Gastrocnemius medialis (tissue), 4 donors: ENCODE measurements at regions not wholly inside any gene's neighbourhood (a gene's known extent, or its start where the extent isn't known, plus 50 kb on each side); places are given as distances from the start of the nearest gene placed in this dataset.

ENCODE experiments used
- ATAC-seq, 2 donors: fragments of 150-250 bp; one replicate each; pipeline ENCODE4 v1.9.1; 2016
- DNase-seq, 2 donors: peaks; one replicate each; pipeline ENCODE4 v3.0.0-alpha.2; 2019
- H3K27ac ChIP-seq, 4 donors: fragments of 200-600 bp; sonication (generic); 1 replicate in 1 of 4; 2 replicates in 3 of 4; pipeline ENCODE4 v1.5.1; 2016 to 2018; ENCODE audit warnings: mild to moderate bottlenecking in 2 of 4, moderate library complexity in 1 of 4
- H3K27me3 ChIP-seq, 3 donors: fragments of 200-600 bp; sonication (generic) in 2 of 3; 1 replicate in 1 of 3; 2 replicates in 2 of 3; pipeline versions ENCODE4 v1.5.1 to v1.6.0; 2016 to 2019; ENCODE audit warnings: mild to moderate bottlenecking in 1 of 3, moderate library complexity in 1 of 3
- H3K36me3 ChIP-seq, 2 donors: fragments of 200-600 bp; sonication (generic) in 1 of 2; one replicate each; pipeline ENCODE4 v1.5.1; 2017 to 2018
- H3K4me1 ChIP-seq, 2 donors: fragments of 200-600 bp; sonication (generic) in 1 of 2; one replicate each; pipeline ENCODE4 v1.5.1; 2016 to 2017; ENCODE audit warnings: mild to moderate bottlenecking in 2 of 2
- H3K4me3 ChIP-seq, 4 donors: fragments of 200-600 bp; sonication (generic) in 3 of 4; 1 replicate in 1 of 4; 2 replicates in 3 of 4; pipeline ENCODE4 v1.5.1; 2016 to 2019; ENCODE audit warnings: mild to moderate bottlenecking in 2 of 4
- H3K9me3 ChIP-seq, 3 donors: fragments of 200-600 bp; sonication (generic) in 2 of 3; 1 replicate in 1 of 3; 2 replicates in 2 of 3; pipeline ENCODE4 v1.5.1; 2016 to 2019
- POLR2A ChIP-seq, 2 donors: fragments of 450-650 bp; IDR thresholded peaks; one replicate each; pipeline ENCODE4 v1.6.1; 2017; ENCODE audit warnings: antibody characterized with exemption in 2 of 2, mild to moderate bottlenecking in 2 of 2, moderate library complexity in 2 of 2
- in situ Hi-C, 4 donors: fragments of 200-750 bp; cut with MboI; loops; one replicate each; pipeline versions ENCODE4 v1.15.0 to v1.8.0; 2017; ENCODE audit warnings: low sequenced_read_pairs in 4 of 4
- intact Hi-C: fragments of 100-400 bp; cut with DNase I; formaldehyde crosslinking; loops from one replicate; pipeline ENCODE4 v1.15.1; 2023; ENCODE audit warnings: low total_unique reads
- TF ChIP-seq, protein P1 (sequence below), 5 experiments: fragments of 450-650 bp in 3 of 5; fragments of 200-600 bp in 2 of 5; sonication (generic) in 2 of 5; IDR thresholded peaks in 4 of 5; conservative IDR thresholded peaks in 1 of 5; 1 replicate in 4 of 5; 2 replicates in 1 of 5; pipeline ENCODE4 v1.5.1; 2016 to 2019; ENCODE audit warnings: antibody characterized with exemption in 5 of 5, mild to moderate bottlenecking in 3 of 5, moderate library complexity in 3 of 5

DNA sequence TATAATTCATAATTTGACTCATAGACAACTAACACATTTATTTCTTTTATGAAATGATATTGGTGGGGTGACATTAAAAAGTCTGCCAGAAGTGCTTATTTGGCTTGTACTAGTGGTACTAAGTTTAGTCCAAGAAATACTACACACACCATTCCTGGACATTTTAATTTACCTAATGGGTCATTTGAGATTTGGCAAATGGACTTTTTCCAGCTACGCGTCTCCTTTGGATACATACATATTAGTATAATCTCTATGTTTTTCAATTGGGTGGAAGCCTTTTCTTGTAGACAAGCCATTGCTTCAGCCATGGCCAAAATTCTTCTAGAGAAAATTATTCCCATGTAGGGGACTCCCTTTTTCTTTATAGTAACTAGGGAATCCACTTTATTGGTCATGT is 968.5 kb downstream of the C4orf33 start:
- TF ChIP-seq POLR2A (IDR thresholded peaks at IDR 0.05) = no peak
- TF ChIP-seq, protein P1, sequence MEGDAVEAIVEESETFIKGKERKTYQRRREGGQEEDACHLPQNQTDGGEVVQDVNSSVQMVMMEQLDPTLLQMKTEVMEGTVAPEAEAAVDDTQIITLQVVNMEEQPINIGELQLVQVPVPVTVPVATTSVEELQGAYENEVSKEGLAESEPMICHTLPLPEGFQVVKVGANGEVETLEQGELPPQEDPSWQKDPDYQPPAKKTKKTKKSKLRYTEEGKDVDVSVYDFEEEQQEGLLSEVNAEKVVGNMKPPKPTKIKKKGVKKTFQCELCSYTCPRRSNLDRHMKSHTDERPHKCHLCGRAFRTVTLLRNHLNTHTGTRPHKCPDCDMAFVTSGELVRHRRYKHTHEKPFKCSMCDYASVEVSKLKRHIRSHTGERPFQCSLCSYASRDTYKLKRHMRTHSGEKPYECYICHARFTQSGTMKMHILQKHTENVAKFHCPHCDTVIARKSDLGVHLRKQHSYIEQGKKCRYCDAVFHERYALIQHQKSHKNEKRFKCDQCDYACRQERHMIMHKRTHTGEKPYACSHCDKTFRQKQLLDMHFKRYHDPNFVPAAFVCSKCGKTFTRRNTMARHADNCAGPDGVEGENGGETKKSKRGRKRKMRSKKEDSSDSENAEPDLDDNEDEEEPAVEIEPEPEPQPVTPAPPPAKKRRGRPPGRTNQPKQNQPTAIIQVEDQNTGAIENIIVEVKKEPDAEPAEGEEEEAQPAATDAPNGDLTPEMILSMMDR (IDR thresholded peaks at IDR 0.05 in 4 of 5, conservative IDR thresholded peaks at IDR 0.05 in 1 of 5) = no peak
- Histone ChIP-seq H3K4me1 (no peaks in the 10 kb centered on the region), H3K27ac (no peak overlapping the region), H3K27me3 (no peaks in the 10 kb centered on the region), H3K4me3 (no peak overlapping the region), H3K36me3 (no peaks in the 10 kb centered on the region), H3K9me3 (no peaks in the 10 kb centered on the region)
- no peak for DNase-seq
- ATAC-seq = no peak
- in situ Hi-C loops (no loop called here), intact Hi-C loops (no loop called here)

DNA sequence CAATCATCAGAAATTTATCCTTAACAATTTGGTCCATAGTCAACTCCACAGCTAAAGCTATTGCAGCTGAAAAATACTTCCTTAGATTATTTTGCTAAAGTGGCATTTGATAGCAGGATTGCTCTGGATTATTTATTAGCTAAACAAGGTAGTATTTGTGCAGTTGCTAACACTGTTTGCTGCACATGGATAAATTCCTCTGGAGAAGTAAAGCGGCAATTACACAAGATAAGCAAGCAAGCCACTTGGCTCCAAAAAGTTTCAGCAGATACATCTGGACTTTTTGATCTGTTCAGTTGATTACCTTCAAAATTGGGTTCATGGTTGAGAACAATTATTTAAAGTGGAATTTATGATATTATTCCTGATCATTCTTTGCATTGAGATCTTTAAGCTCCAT is 971.5 kb downstream of the C4orf33 start:
- Histone ChIP-seq H3K4me3 (no peak overlapping the region), H3K36me3 (no peaks in the 10 kb centered on the region), H3K4me1 (no peaks in the 10 kb centered on the region), H3K27me3 (no peaks in the 10 kb centered on the region), H3K9me3 (no peaks in the 10 kb centered on the region), H3K27ac (no peak overlapping the region)
- intact Hi-C loops = no loop called here
- TF ChIP-seq, protein P1 (IDR thresholded peaks at IDR 0.05 in 4 of 5, conservative IDR thresholded peaks at IDR 0.05 in 1 of 5) = no peak
- TF ChIP-seq POLR2A (IDR thresholded peaks at IDR 0.05) = no peak
- in situ Hi-C loops = no loop called here
- ATAC-seq (no peak), DNase-seq (no peak)

DNA sequence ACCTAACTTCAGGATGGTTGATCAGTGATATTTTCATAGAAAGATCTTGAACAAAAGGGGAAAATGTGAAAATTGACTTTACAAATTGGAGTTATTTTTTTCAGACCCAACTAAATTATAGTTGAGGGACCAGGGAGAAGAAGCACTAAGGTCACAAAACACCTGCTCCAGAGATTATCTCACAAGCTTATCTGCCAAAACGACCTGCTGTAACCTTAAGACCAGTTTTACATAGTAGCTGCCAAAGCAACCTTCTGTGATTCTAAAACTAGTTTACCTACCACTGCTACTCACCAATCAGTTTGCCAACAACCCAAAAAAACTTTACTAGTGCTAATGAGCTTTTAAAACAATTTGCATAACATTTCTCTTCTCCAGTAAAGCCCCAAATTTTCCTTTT is 972.1 kb downstream of the C4orf33 start:
- DNase-seq = no peak
- intact Hi-C loops (no loop called here), in situ Hi-C loops (no loop called here)
- no peaks in the 10 kb centered on the region for H3K4me1 ChIP-seq
- TF ChIP-seq, protein P1 (IDR thresholded peaks at IDR 0.05 in 4 of 5, conservative IDR thresholded peaks at IDR 0.05 in 1 of 5) = no peak
- no peak for TF ChIP-seq POLR2A (IDR thresholded peaks at IDR 0.05)
- no peak for ATAC-seq
- no peaks in the 10 kb centered on the region for H3K9me3 ChIP-seq
- no peak overlapping the region for H3K27ac ChIP-seq
- no peak overlapping the region for H3K4me3 ChIP-seq
- no peaks in the 10 kb centered on the region for H3K36me3 ChIP-seq
- H3K27me3 ChIP-seq = no peaks in the 10 kb centered on the region

- H3K27ac ChIP-seq = no peak overlapping the region
- no peak for DNase-seq
- H3K9me3 ChIP-seq = no peaks in the 10 kb centered on the region
- no peak for ATAC-seq
- no peaks in the 10 kb centered on the region for H3K36me3 ChIP-seq
- intact Hi-C loops (no loop called here), in situ Hi-C loops (no loop called here)
- H3K4me3 ChIP-seq = no peak overlapping the region
- TF ChIP-seq, protein P1 (IDR thresholded peaks at IDR 0.05 in 4 of 5, conservative IDR thresholded peaks at IDR 0.05 in 1 of 5) = no peak
- no peak for TF ChIP-seq POLR2A (IDR thresholded peaks at IDR 0.05)
- H3K27me3 ChIP-seq = no peaks in the 10 kb centered on the region
- H3K4me1 ChIP-seq = no peaks in the 10 kb centered on the region
Observed at GRCh38 chr4:130071746-130072145, 975.8 kb downstream of the C4orf33 start.

DNA sequence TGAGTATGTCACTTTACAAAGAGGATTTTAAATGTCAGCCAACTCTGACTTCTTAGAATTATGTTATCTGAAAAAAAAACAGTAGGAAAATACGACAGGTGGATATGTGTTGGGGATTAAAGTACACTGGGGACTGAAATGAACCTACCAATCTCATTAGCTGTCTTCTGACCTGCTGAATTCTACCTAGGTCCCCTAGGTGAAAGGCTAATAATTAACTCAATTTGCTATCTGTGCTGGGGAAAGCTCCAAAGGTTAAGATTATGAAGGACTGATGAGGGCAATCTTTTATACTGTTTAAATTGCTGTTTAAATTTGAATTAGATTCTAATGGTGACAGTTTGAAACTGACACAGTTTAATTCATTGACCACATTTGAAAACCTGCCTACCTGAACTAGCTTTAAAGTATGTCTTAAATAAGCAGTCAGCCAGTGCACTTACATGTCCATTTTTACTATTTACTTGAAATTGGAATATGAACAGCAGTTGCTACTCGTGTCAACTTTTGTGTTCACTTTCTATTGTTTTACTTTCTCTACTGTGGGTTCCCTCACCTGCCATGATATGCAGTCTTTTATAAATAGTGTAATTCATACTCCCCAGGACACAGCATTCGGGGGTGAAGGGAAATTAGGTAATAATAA is 977.3 kb downstream of the C4orf33 start:
- H3K27me3 ChIP-seq = no peaks in the 10 kb centered on the region
- H3K9me3 ChIP-seq = no peaks in the 10 kb centered on the region
- in situ Hi-C loops = no loop called here
- no peak overlapping the region for H3K27ac ChIP-seq
- intact Hi-C loops = no loop called here
- H3K4me3 ChIP-seq = no peak overlapping the region
- TF ChIP-seq POLR2A (IDR thresholded peaks at IDR 0.05) = no peak
- no peaks in the 10 kb centered on the region for H3K36me3 ChIP-seq
- DNase-seq (no peak), ATAC-seq (no peak)
- H3K4me1 ChIP-seq = no peaks in the 10 kb centered on the region
